ENCODE measurements at regions not wholly inside any gene's neighbourhood (a gene's known extent, or its start where the extent isn't known, plus 50 kb on each side); places are given as distances from the start of the nearest gene placed in this dataset.

- DNase-seq (ENCODE audit: low read depth in 1 of 2, low spot score in 2 of 2), result no peak
- Histone ChIP-seq H3K4me1 (replicated peaks) (peaks cover 7% of the 10 kb centered on the region), H3K36me3 (no peaks in the 10 kb centered on the region), H3K9me3 (replicated peaks) (no peaks in the 10 kb centered on the region; the same call in 1 of the 2 replicates), H3K4me3 (no peak overlapping the region), H3K27ac (no peak overlapping the region), H3K27me3 (replicated peaks) (no peaks in the 10 kb centered on the region)
These were observed 204.8 kb downstream of the THBS2 start for GRCh38 chr6:169048865-169049205.

GRCh38 chr6:169048185-169048864, 205.3 kb downstream of the THBS2 start:
- no peak for DNase-seq (ENCODE audit: low read depth in 1 of 2, low spot score in 2 of 2)
- H3K27ac ChIP-seq, result no peak overlapping the region
- H3K4me1 ChIP-seq (replicated peaks), result peaks cover 7% of the 10 kb centered on the region

GRCh38 chr6:169047345-169047744, 206.3 kb downstream of the THBS2 start:
- Histone ChIP-seq H3K27me3 (replicated peaks) (no peaks in the 10 kb centered on the region), H3K4me3 (no peak overlapping the region), H3K27ac (no peak overlapping the region), H3K4me1 (replicated peaks) (peaks cover 7% of the 10 kb centered on the region), H3K9me3 (replicated peaks) (no peaks in the 10 kb centered on the region; the same call in 1 of the 2 replicates), H3K36me3 (no peaks in the 10 kb centered on the region)
- no peak for DNase-seq (ENCODE audit: low read depth in 1 of 2, low spot score in 2 of 2)

More at GRCh38 chr6:169048185-169048864, 205.3 kb downstream of the THBS2 start:
- H3K4me3 ChIP-seq, result no peak overlapping the region
- no peaks in the 10 kb centered on the region for H3K36me3 ChIP-seq
- H3K9me3 ChIP-seq (replicated peaks), result no peaks in the 10 kb centered on the region; the same call in 1 of the 2 replicates
- H3K27me3 ChIP-seq (replicated peaks), result no peaks in the 10 kb centered on the region

GRCh38 chr6:169046483-169047192, 207.0 kb downstream of the THBS2 start:
- Histone ChIP-seq H3K9me3 (replicated peaks) (no peaks in the 10 kb centered on the region; the same call in 1 of the 2 replicates), H3K4me3 (no peak overlapping the region), H3K27ac (no peak overlapping the region), H3K27me3 (replicated peaks) (no peaks in the 10 kb centered on the region), H3K4me1 (replicated peaks) (peaks cover 7% of the 10 kb centered on the region), H3K36me3 (no peaks in the 10 kb centered on the region)
- no peak for DNase-seq (ENCODE audit: low read depth in 1 of 2, low spot score in 2 of 2)

- Histone ChIP-seq H3K9me3 (replicated peaks) (no peaks in the 10 kb centered on the region; the same call in 1 of the 2 replicates), H3K4me3 (no peak overlapping the region), H3K27me3 (replicated peaks) (no peaks in the 10 kb centered on the region), H3K36me3 (no peaks in the 10 kb centered on the region), H3K27ac (no peak overlapping the region), H3K4me1 (replicated peaks) (peaks cover 7% of the 10 kb centered on the region)
- no peak for DNase-seq (ENCODE audit: low read depth in 1 of 2, low spot score in 2 of 2)
These were observed 207.6 kb downstream of the THBS2 start for GRCh38 chr6:169046021-169046420.

GRCh38 chr6:169045486-169045885, 208.2 kb downstream of the THBS2 start:
- H3K36me3 ChIP-seq, result no peaks in the 10 kb centered on the region
- no peak overlapping the region for H3K27ac ChIP-seq

GRCh38 chr6:169044381-169045230, 209.0 kb downstream of the THBS2 start:
- H3K9me3 ChIP-seq (replicated peaks), result no peaks in the 10 kb centered on the region; the same call in 1 of the 2 replicates
- no peak for DNase-seq (ENCODE audit: low read depth in 1 of 2, low spot score in 2 of 2)
- H3K4me1 ChIP-seq (replicated peaks), result peaks cover 7% of the 10 kb centered on the region
- H3K27ac ChIP-seq, result no peak overlapping the region
- H3K36me3 ChIP-seq, result no peaks in the 10 kb centered on the region
- H3K4me3 ChIP-seq, result no peak overlapping the region
- no peaks in the 10 kb centered on the region for H3K27me3 ChIP-seq (replicated peaks)

More at GRCh38 chr6:169045486-169045885, 208.2 kb downstream of the THBS2 start:
- no peaks in the 10 kb centered on the region; the same call in 1 of the 2 replicates for H3K9me3 ChIP-seq (replicated peaks)
- H3K4me3 ChIP-seq, result no peak overlapping the region
- H3K27me3 ChIP-seq (replicated peaks), result no peaks in the 10 kb centered on the region
- peaks cover 7% of the 10 kb centered on the region for H3K4me1 ChIP-seq (replicated peaks)
- DNase-seq (ENCODE audit: low read depth in 1 of 2, low spot score in 2 of 2), result no peak

GRCh38 chr6:169042061-169042460, 211.6 kb downstream of the THBS2 start:
- Histone ChIP-seq H3K9me3 (replicated peaks) (no peaks in the 10 kb centered on the region), H3K4me1 (replicated peaks) (peaks cover 14% of the 10 kb centered on the region), H3K36me3 (no peaks in the 10 kb centered on the region), H3K27me3 (replicated peaks) (no peaks in the 10 kb centered on the region), H3K4me3 (no peak overlapping the region), H3K27ac (no peak overlapping the region)
- no peak for DNase-seq (ENCODE audit: low read depth in 1 of 2, low spot score in 2 of 2)

- no peaks in the 10 kb centered on the region for H3K36me3 ChIP-seq
- H3K27ac ChIP-seq, result no peak overlapping the region
- peaks cover 7% of the 10 kb centered on the region for H3K4me1 ChIP-seq (replicated peaks)
- no peak for DNase-seq (ENCODE audit: low read depth in 1 of 2, low spot score in 2 of 2)
- no peaks in the 10 kb centered on the region for H3K27me3 ChIP-seq (replicated peaks)
- no peaks in the 10 kb centered on the region for H3K9me3 ChIP-seq (replicated peaks)
- no peak overlapping the region for H3K4me3 ChIP-seq
These were observed 212.6 kb downstream of the THBS2 start for GRCh38 chr6:169041078-169041477.

- peaks cover 7% of the 10 kb centered on the region for H3K4me1 ChIP-seq (replicated peaks)
- peak in 1 of 2 experiments; percentile 41 for DNase-seq (ENCODE audit: low read depth in 1 of 2, low spot score in 2 of 2)
- no peaks in the 10 kb centered on the region for H3K9me3 ChIP-seq (replicated peaks)
- no peaks in the 10 kb centered on the region for H3K27me3 ChIP-seq (replicated peaks)
- H3K4me3 ChIP-seq, result no peak overlapping the region
- no peak overlapping the region for H3K27ac ChIP-seq
- no peaks in the 10 kb centered on the region for H3K36me3 ChIP-seq
These were observed 215.0 kb downstream of the THBS2 start for GRCh38 chr6:169038691-169039090.

- Histone ChIP-seq H3K4me1 (replicated peaks) (peaks cover 7% of the 10 kb centered on the region), H3K27me3 (replicated peaks) (no peaks in the 10 kb centered on the region), H3K36me3 (no peaks in the 10 kb centered on the region), H3K9me3 (replicated peaks) (no peaks in the 10 kb centered on the region), H3K27ac (no peak overlapping the region), H3K4me3 (no peak overlapping the region)
- DNase-seq (ENCODE audit: low read depth in 1 of 2, low spot score in 2 of 2), result no peak
These were observed 218.0 kb downstream of the THBS2 start for GRCh38 chr6:169035385-169036240.

GRCh38 chr6:169034516-169035167, 219.0 kb downstream of the THBS2 start:
- Histone ChIP-seq H3K4me1 (replicated peaks) (peaks cover 7% of the 10 kb centered on the region), H3K4me3 (no peak overlapping the region), H3K27ac (no peak overlapping the region), H3K36me3 (no peaks in the 10 kb centered on the region), H3K27me3 (replicated peaks) (no peaks in the 10 kb centered on the region), H3K9me3 (replicated peaks) (no peaks in the 10 kb centered on the region)
- DNase-seq (ENCODE audit: low read depth in 1 of 2, low spot score in 2 of 2), result no peak

- Histone ChIP-seq H3K4me1 (replicated peaks) (no peaks in the 10 kb centered on the region), H3K36me3 (no peaks in the 10 kb centered on the region), H3K27me3 (replicated peaks) (no peaks in the 10 kb centered on the region), H3K4me3 (no peak overlapping the region), H3K9me3 (replicated peaks) (no peaks in the 10 kb centered on the region), H3K27ac (no peak overlapping the region)
- no peak for DNase-seq (ENCODE audit: low read depth in 1 of 2, low spot score in 2 of 2)
These were observed 223.8 kb downstream of the THBS2 start for GRCh38 chr6:169029861-169030260.
